Activated CD4-positive, alpha-beta T cell treated with anti-CD3 and anti-CD28 coated beads for 36 hours (primary cell): ENCODE measurements at regions not wholly inside any gene's neighbourhood (a gene's known extent, or its start where the extent isn't known, plus 50 kb on each side); places are given as distances from the start of the nearest gene placed in this dataset.
"Not testable (repeated sequence)": the region's sequence is repeated elsewhere in the genome, so short reads cannot be mapped to it uniquely, and the experiment has no call there.

Source experiments
- ATAC-seq: fragments of 200-7000 bp; cut with Tn5 transposase; one replicate; pipeline ENCODE4 v1.10.0; 2021; ENCODE audit warnings: mild to moderate bottlenecking, moderate library complexity
- CTCF ChIA-PET: fragments of 350-600 bp; sonication (Branson Sonifier 250); formaldehyde crosslinking; loops from one replicate; lab custom pipeline; 2021; ENCODE audit warnings: antibody characterized with exemption; lab: Charles Lee
- POLR2A ChIA-PET: fragments of 350-600 bp; sonication (Branson Sonifier 250); formaldehyde crosslinking; loops from one replicate; lab custom pipeline; 2021; ENCODE audit warnings: antibody characterized with exemption, inconsistent platforms; lab: Charles Lee
- DNase-seq: peaks from one replicate; pipeline ENCODE4 v3.0.0-alpha.2; 2020
- H3K27ac Mint-ChIP-seq: one replicate; pipeline ENCODE4 v1.8.0; 2021; ENCODE audit warnings: mixed read lengths
- H3K27me3 Mint-ChIP-seq: one replicate; pipeline ENCODE4 v1.8.0; 2021; ENCODE audit warnings: mixed read lengths
- H3K36me3 Mint-ChIP-seq: one replicate; pipeline ENCODE4 v1.8.0; 2021; ENCODE audit warnings: low read depth, mixed read lengths
- H3K4me1 Mint-ChIP-seq: one replicate; pipeline ENCODE4 v1.8.0; 2021; ENCODE audit warnings: mixed read lengths
- H3K4me3 Mint-ChIP-seq: one replicate; pipeline ENCODE4 v1.8.0; 2021; ENCODE audit warnings: mild to moderate bottlenecking, moderate library complexity, mixed read lengths
- H3K9me3 Mint-ChIP-seq: one replicate; pipeline ENCODE4 v1.8.0; 2021; ENCODE audit warnings: low read depth, mixed read lengths
- intact Hi-C, 2 experiments: fragments of 100-400 bp; cut with DNase I in 1 of 2; cut with micrococcal nuclease in 1 of 2; formaldehyde crosslinking; loops; one replicate each; pipeline versions ENCODE4 v1.14.2 to v1.15.1; 2022 to 2024; cut with DNase I, micrococcal nuclease

- H3K27ac Mint-ChIP-seq: no peak overlapping the region
- no peak for ATAC-seq
- H3K27me3 Mint-ChIP-seq: no peaks in the 10 kb centered on the region
- H3K9me3 Mint-ChIP-seq: peaks cover 13% of the 10 kb centered on the region
- ChIA-PET CTCF (no interaction called here), POLR2A (no interaction called here)
- no peaks in the 10 kb centered on the region for H3K36me3 Mint-ChIP-seq
- intact Hi-C loops: no loop called here
- no peaks in the 10 kb centered on the region for H3K4me1 Mint-ChIP-seq
- H3K4me3 Mint-ChIP-seq: no peak overlapping the region
- no peak for DNase-seq
These were observed 919.2 kb downstream of the STIM2 start for GRCh38 chr4:27779827-27780226.

GRCh38 chr4:27787195-27787594 lies 926.6 kb downstream of the STIM2 start:
- Mint-ChIP-seq H3K36me3 (no peaks in the 10 kb centered on the region), H3K27me3 (no peaks in the 10 kb centered on the region), H3K4me1 (no peaks in the 10 kb centered on the region), H3K4me3 (no peak overlapping the region), H3K9me3 (peaks cover 5% of the 10 kb centered on the region), H3K27ac (no peak overlapping the region)
- no peak for DNase-seq
- intact Hi-C loops: no loop called here
- ChIA-PET POLR2A (no interaction called here), CTCF (no interaction called here)
- no peak for ATAC-seq

- Mint-ChIP-seq H3K4me3 (no peak overlapping the region), H3K27ac (no peak overlapping the region), H3K4me1 (no peaks in the 10 kb centered on the region), H3K36me3 (no peaks in the 10 kb centered on the region), H3K9me3 (no peaks in the 10 kb centered on the region), H3K27me3 (no peaks in the 10 kb centered on the region)
- ATAC-seq: no peak
- POLR2A ChIA-PET: no interaction called here
- no peak for DNase-seq
- intact Hi-C loops: no loop called here
- CTCF ChIA-PET: no interaction called here
These were observed 929.1 kb downstream of the STIM2 start for GRCh38 chr4:27789773-27790172.

DNA sequence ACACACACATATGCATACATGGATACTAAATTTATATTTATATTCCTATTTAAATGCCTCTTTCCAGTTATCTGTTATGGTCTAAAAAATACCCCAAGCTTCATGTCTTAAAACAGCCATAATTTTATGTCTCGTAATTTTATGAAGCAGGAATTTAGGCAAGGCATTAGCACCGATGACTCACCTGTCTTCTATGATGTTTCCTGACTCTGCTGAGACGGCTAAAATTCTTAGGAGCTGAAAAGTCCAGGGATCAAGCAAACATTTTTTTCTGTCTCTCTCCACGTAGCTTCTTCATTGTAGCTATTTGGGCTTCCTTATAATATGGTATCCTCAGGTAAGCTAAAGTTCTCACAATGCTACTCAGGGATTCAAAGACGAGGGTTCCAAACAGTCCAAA lies 930.3 kb downstream of the STIM2 start:
- ChIA-PET POLR2A (no interaction called here), CTCF (no interaction called here)

GRCh38 chr4:27791640-27792039 lies 931.0 kb downstream of the STIM2 start:
- ChIA-PET POLR2A (no interaction called here), CTCF (no interaction called here)
- intact Hi-C loops: no loop called here
- Mint-ChIP-seq H3K27me3 (no peaks in the 10 kb centered on the region), H3K4me1 (no peaks in the 10 kb centered on the region), H3K9me3 (no peaks in the 10 kb centered on the region), H3K27ac (no peak overlapping the region), H3K36me3 (no peaks in the 10 kb centered on the region), H3K4me3 (no peak overlapping the region)
- no peak for DNase-seq
- ATAC-seq: no peak

More for the DNA sequence above, 930.3 kb downstream of the STIM2 start:
- Mint-ChIP-seq H3K27me3 (no peaks in the 10 kb centered on the region), H3K4me3 (no peak overlapping the region), H3K4me1 (no peaks in the 10 kb centered on the region), H3K9me3 (no peaks in the 10 kb centered on the region), H3K36me3 (no peaks in the 10 kb centered on the region), H3K27ac (no peak overlapping the region)
- no peak for DNase-seq
- intact Hi-C loops: no loop called here
- no peak for ATAC-seq

- H3K4me3 Mint-ChIP-seq: no peak overlapping the region
- intact Hi-C loops: no loop called here
- no peaks in the 10 kb centered on the region for H3K27me3 Mint-ChIP-seq
- CTCF ChIA-PET: interaction anchor here (0.6 kb wide), 1 partner anchor 1984 kb away, joined by 3 read pairs; no protein-coding TSS in a partner anchor
- no peak overlapping the region for H3K27ac Mint-ChIP-seq
- peaks cover 4% of the 10 kb centered on the region for H3K9me3 Mint-ChIP-seq
- POLR2A ChIA-PET: no interaction called here
- ATAC-seq (no peak), DNase-seq (no peak)
- no peaks in the 10 kb centered on the region for H3K4me1 Mint-ChIP-seq
- H3K36me3 Mint-ChIP-seq: no peaks in the 10 kb centered on the region
These were observed 946.6 kb downstream of the STIM2 start for GRCh38 chr4:27807207-27807606.

DNA sequence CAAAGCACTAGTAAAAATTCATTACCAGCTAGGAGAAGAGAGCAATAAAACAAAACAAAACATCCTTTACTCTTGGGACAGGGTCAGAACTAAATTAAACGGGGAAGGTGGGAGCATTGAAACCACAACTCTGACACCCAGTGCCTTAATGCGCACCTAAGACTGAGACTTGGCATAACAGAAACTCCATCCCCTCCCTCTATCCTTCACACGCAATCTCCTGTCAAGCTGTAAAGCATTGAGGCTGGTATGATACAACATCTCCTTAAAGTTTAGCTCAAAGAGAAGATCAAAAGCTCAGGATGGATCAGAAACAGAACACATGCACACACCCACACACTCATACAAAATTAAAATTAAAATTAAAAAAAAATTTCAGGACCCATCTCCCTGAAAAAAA lies 951.3 kb downstream of the STIM2 start:
- DNase-seq (no peak), ATAC-seq (no peak)
- H3K4me1 Mint-ChIP-seq: no peaks in the 10 kb centered on the region
- CTCF ChIA-PET: no interaction called here
- no peak overlapping the region for H3K4me3 Mint-ChIP-seq
- no peaks in the 10 kb centered on the region for H3K36me3 Mint-ChIP-seq
- H3K27me3 Mint-ChIP-seq: no peaks in the 10 kb centered on the region
- intact Hi-C loops: no loop called here
- peaks cover 10% of the 10 kb centered on the region for H3K9me3 Mint-ChIP-seq
- POLR2A ChIA-PET: no interaction called here
- no peak overlapping the region for H3K27ac Mint-ChIP-seq

DNA sequence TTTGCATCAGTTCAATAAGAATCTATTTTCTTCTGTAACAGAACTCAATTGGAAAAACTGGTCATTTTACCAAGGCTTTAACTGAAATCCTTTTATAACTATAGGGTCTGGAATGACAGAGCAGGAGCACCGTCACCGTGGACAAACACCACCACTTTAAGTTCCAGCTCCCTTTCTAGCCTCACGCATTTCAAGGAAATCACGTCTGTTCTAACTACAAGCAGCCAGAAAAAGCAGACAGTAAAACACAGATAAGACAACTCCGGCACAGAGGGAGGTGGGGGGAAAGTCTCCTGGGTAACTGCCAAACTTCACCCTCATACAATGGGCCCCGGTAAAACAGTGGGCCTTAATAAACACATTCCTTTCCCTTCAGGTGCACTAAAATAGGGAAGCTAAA lies 952.6 kb downstream of the STIM2 start:
- H3K4me3 Mint-ChIP-seq, H3K27ac Mint-ChIP-seq, intact Hi-C loops, H3K27me3 Mint-ChIP-seq, CTCF ChIA-PET, DNase-seq, ATAC-seq, H3K4me1 Mint-ChIP-seq, H3K36me3 Mint-ChIP-seq: not testable (repeated sequence)
- peaks cover 10% of the 10 kb centered on the region for H3K9me3 Mint-ChIP-seq
- POLR2A ChIA-PET: interaction anchor here (0.6 kb wide), 1 partner anchor 162 kb away, joined by 4 read pairs; no protein-coding TSS in a partner anchor

DNA sequence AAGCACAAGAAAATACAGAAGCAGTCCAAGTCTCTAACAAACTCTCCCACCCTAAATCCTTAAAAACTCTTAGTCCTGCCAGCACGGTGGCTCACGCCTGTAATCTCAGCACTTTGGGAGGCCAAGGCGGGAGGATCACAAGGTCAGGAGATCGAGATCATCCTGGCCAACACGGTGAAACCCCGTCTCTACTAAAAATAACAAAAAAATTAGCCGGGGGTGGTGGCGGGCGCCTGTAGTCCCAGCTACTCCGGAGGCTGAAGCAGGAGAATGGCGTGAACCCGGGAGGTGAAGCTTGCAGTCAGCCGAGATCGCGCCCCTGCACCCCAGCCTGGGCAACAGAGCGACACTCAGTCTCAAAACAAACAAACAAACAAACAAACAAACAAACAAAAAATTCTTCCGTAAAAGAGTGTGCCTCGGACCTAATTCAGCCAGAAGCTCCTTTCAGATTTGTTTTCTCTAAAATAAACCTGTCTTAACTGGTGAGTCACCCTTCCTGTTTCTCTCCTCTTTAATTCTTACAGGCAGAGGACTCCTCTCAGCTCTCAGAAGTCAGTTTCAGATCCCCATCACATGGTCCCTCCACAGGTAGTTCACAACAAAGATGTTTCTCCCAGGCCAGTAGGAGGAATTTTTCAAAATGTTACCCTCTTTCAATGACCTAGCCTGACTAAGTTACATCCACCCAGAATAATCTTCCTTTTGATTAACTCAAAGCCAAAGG lies 953.2 kb downstream of the STIM2 start:
- H3K36me3 Mint-ChIP-seq, POLR2A ChIA-PET, H3K4me3 Mint-ChIP-seq, CTCF ChIA-PET, ATAC-seq, H3K9me3 Mint-ChIP-seq, H3K27me3 Mint-ChIP-seq, H3K4me1 Mint-ChIP-seq, DNase-seq, intact Hi-C loops, H3K27ac Mint-ChIP-seq: not testable (repeated sequence)

DNA sequence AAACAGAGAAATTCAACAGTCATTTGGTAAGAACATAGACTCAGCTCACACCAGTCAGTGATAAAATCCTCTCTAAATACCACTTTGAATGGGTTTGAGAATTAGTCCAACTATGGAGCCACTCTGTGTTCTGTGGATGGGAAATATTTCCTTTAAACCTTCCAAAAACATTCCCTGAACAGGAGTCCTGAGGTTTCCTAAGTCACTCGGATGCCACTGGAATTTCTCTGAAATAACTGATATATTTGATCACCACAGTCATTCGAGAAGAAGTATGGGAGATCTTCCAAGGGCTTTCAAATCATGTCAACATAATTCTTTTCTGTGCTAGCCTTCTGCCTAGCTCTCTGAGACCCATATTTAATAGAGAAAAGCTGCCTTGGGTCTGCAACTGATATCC lies 958.6 kb downstream of the STIM2 start:
- H3K9me3 Mint-ChIP-seq: peaks cover 3% of the 10 kb centered on the region
- no peaks in the 10 kb centered on the region for H3K36me3 Mint-ChIP-seq
- intact Hi-C loops: no loop called here
- ATAC-seq (no peak), DNase-seq (no peak)
- H3K27ac Mint-ChIP-seq: no peak overlapping the region
- H3K27me3 Mint-ChIP-seq: no peaks in the 10 kb centered on the region
- H3K4me1 Mint-ChIP-seq: no peaks in the 10 kb centered on the region
- ChIA-PET POLR2A (no interaction called here), CTCF (no interaction called here)
- H3K4me3 Mint-ChIP-seq: no peak overlapping the region

- intact Hi-C loops: no loop called here
- Mint-ChIP-seq H3K27me3 (no peaks in the 10 kb centered on the region), H3K36me3 (no peaks in the 10 kb centered on the region), H3K9me3 (peaks cover 3% of the 10 kb centered on the region), H3K27ac (no peak overlapping the region), H3K4me3 (no peak overlapping the region), H3K4me1 (no peaks in the 10 kb centered on the region)
- ATAC-seq (no peak), DNase-seq (no peak)
- CTCF ChIA-PET: no interaction called here
- POLR2A ChIA-PET: no interaction called here
These were observed 968.2 kb downstream of the STIM2 start for GRCh38 chr4:27828843-27829242.

- H3K27me3 Mint-ChIP-seq: no peaks in the 10 kb centered on the region
- no peak overlapping the region for H3K4me3 Mint-ChIP-seq
- ChIA-PET CTCF (no interaction called here), POLR2A (no interaction called here)
- H3K27ac Mint-ChIP-seq: no peak overlapping the region
- intact Hi-C loops: no loop called here
- no peak for DNase-seq
- peaks cover 2% of the 10 kb centered on the region for H3K9me3 Mint-ChIP-seq
- H3K4me1 Mint-ChIP-seq: no peaks in the 10 kb centered on the region
- H3K36me3 Mint-ChIP-seq: no peaks in the 10 kb centered on the region
- no peak for ATAC-seq
These were observed 969.6 kb downstream of the STIM2 start for GRCh38 chr4:27830251-27830650.
